ENCODE measurements at regions not wholly inside any gene's neighbourhood (a gene's known extent, or its start where the extent isn't known, plus 50 kb on each side); places are given as distances from the start of the nearest gene placed in this dataset.
A peak's percentile ranks its signal among the peaks of the same experiment; 100 is the strongest.

DNA sequence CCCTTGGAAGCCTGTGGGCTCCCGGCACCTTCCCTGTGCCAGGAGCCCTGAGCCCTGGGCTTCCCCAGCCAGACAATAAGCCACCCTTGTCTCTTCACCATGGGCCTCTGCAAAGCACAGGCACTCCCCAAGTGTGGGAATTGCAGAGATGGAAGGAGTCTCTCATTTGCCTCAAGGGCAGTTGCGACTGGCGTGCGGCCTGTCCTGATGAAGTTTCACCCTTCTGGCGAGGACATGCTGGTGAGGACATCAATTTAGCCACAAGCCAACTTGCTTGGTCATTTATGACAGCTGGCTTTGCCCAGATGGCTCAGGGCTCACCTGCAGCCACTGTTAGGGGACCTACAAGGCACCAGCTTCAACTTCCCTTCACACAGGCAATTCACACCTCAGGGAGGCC, 180.2 kb downstream of the ANAPC1 start:
- H3K4me3 Mint-ChIP-seq, result no peak overlapping the region
- no peaks in the 10 kb centered on the region for H3K27me3 ChIP-seq
- no peak for DNase-seq (ENCODE audit: low spot score)
- TF ChIP-seq, protein P1, sequence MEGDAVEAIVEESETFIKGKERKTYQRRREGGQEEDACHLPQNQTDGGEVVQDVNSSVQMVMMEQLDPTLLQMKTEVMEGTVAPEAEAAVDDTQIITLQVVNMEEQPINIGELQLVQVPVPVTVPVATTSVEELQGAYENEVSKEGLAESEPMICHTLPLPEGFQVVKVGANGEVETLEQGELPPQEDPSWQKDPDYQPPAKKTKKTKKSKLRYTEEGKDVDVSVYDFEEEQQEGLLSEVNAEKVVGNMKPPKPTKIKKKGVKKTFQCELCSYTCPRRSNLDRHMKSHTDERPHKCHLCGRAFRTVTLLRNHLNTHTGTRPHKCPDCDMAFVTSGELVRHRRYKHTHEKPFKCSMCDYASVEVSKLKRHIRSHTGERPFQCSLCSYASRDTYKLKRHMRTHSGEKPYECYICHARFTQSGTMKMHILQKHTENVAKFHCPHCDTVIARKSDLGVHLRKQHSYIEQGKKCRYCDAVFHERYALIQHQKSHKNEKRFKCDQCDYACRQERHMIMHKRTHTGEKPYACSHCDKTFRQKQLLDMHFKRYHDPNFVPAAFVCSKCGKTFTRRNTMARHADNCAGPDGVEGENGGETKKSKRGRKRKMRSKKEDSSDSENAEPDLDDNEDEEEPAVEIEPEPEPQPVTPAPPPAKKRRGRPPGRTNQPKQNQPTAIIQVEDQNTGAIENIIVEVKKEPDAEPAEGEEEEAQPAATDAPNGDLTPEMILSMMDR (IDR thresholded peaks at IDR 0.05), result no peak
- TF ChIP-seq EZH2phosphoT487 (IDR thresholded peaks at IDR 0.05), result no peak
- peak overlapping the region; percentile 37 for H3K27ac Mint-ChIP-seq
- H3K27ac ChIP-seq, result peak overlapping the region; percentile 95
- peaks cover 9% of the 10 kb centered on the region for H3K27me3 Mint-ChIP-seq (ENCODE audit: insufficient read depth, low read depth)
- peak overlapping the region; percentile 24 for H3K4me2 ChIP-seq
- no peak overlapping the region for H3K9ac ChIP-seq
- H3K79me2 ChIP-seq (ENCODE audit: low read depth), result no peaks in the 10 kb centered on the region
- H3K4me3 ChIP-seq, result no peak overlapping the region
- no peak overlapping the region for H2AFZ ChIP-seq (replicated peaks)
- H3F3A ChIP-seq (ENCODE audit: low read depth), result peaks cover 40% of the 10 kb centered on the region
- H3K4me1 ChIP-seq, result peaks cover 57% of the 10 kb centered on the region
- no peaks in the 10 kb centered on the region for H3K9me3 ChIP-seq (ENCODE audit: low read depth)
- no peaks in the 10 kb centered on the region for H3K36me3 Mint-ChIP-seq
- H3K9me3 Mint-ChIP-seq, result peaks cover 2% of the 10 kb centered on the region
- H3K36me3 ChIP-seq, result no peaks in the 10 kb centered on the region
- H3K4me1 Mint-ChIP-seq, result peaks cover 59% of the 10 kb centered on the region
- no peaks in the 10 kb centered on the region for H4K20me1 ChIP-seq (ENCODE audit: low read depth)

DNA sequence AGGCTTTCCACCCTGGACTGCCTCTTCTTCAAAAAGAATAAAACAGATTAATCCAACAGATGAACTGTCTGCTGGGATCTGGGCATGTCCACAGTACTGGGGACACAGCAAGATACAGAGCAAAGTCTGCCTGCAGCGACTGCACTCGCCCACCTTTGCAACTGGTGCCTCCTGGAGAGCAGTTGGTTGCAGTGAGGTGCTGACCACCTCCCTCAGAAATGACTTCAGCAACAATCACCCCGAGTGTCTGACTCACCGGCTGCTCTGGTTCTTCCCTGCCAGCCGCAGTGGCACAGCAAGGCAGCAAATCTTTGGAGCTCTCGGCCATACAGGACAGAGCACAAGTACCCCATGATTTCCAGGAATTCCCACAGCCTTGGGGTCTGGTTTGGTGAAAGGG, 179.7 kb downstream of the ANAPC1 start:
- no peak for TF ChIP-seq EZH2 (IDR thresholded peaks at IDR 0.05)
- no peaks in the 10 kb centered on the region for H3K9me3 ChIP-seq (ENCODE audit: low read depth)
- Mint-ChIP-seq H3K27ac (peak overlapping the region; percentile 69), H3K36me3 (no peaks in the 10 kb centered on the region), H3K9me3 (no peaks in the 10 kb centered on the region), H3K4me3 (no peak overlapping the region), H3K4me1 (peaks cover 54% of the 10 kb centered on the region), H3K27me3 (ENCODE audit: insufficient read depth, low read depth) (peaks cover 9% of the 10 kb centered on the region)
- H2AFZ ChIP-seq (replicated peaks), result no peak overlapping the region
- no peaks in the 10 kb centered on the region for H3K27me3 ChIP-seq
- peaks cover 40% of the 10 kb centered on the region for H3F3A ChIP-seq (ENCODE audit: low read depth)
- peak overlapping the region; percentile 24 for H3K4me2 ChIP-seq
- no peak for DNase-seq (ENCODE audit: low spot score)
- H3K4me3 ChIP-seq, result no peak overlapping the region
- H3K79me2 ChIP-seq (ENCODE audit: low read depth), result no peaks in the 10 kb centered on the region
- no peak overlapping the region for H3K9ac ChIP-seq
- H3K36me3 ChIP-seq, result no peaks in the 10 kb centered on the region
- H4K20me1 ChIP-seq (ENCODE audit: low read depth), result no peaks in the 10 kb centered on the region
- H3K4me1 ChIP-seq, result peaks cover 58% of the 10 kb centered on the region
- peak overlapping the region; percentile 95 for H3K27ac ChIP-seq

DNA sequence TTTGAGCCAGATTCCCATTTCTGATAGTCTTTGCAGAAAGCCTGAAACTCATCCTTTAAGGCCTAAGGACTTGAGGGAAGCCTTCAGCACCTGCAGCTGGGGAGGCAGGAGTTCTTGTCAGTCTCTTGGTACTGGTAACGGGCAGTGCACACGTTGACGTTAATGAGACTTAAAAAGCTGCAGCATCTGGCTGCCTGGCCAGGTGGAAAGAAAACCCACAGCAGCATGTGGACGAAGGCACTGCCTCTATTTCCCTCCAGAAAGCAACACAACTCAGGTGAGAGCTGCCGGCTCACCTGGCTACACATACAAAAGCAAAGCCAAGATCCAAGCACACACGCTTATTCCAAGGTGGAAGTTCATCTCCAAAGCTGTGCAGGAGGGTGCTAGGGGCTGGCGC, 178.8 kb downstream of the ANAPC1 start:
- Histone ChIP-seq H2AFZ (replicated peaks) (no peak overlapping the region), H3F3A (ENCODE audit: low read depth) (peaks cover 40% of the 10 kb centered on the region), H4K20me1 (ENCODE audit: low read depth) (no peaks in the 10 kb centered on the region), H3K4me3 (no peak overlapping the region), H3K27me3 (no peaks in the 10 kb centered on the region), H3K36me3 (no peaks in the 10 kb centered on the region), H3K9me3 (ENCODE audit: low read depth) (no peaks in the 10 kb centered on the region), H3K4me1 (peaks cover 63% of the 10 kb centered on the region), H3K9ac (no peak overlapping the region), H3K79me2 (ENCODE audit: low read depth) (no peaks in the 10 kb centered on the region), H3K4me2 (peak overlapping the region; percentile 7), H3K27ac (peak overlapping the region; percentile 95)
- no peaks in the 10 kb centered on the region for H3K9me3 Mint-ChIP-seq
- H3K36me3 Mint-ChIP-seq, result no peaks in the 10 kb centered on the region
- H3K27me3 Mint-ChIP-seq (ENCODE audit: insufficient read depth, low read depth), result peaks cover 8% of the 10 kb centered on the region
- peaks cover 54% of the 10 kb centered on the region for H3K4me1 Mint-ChIP-seq
- peak overlapping the region; percentile 90 for H3K27ac Mint-ChIP-seq
- TF ChIP-seq EZH2phosphoT487 (IDR thresholded peaks at IDR 0.05) (no peak), EZH2 (IDR thresholded peaks at IDR 0.05) (no peak)
- TF ChIP-seq, protein P1 (IDR thresholded peaks at IDR 0.05), result no peak
- no peak overlapping the region for H3K4me3 Mint-ChIP-seq
- DNase-seq (ENCODE audit: low spot score), result peak; percentile 50

DNA sequence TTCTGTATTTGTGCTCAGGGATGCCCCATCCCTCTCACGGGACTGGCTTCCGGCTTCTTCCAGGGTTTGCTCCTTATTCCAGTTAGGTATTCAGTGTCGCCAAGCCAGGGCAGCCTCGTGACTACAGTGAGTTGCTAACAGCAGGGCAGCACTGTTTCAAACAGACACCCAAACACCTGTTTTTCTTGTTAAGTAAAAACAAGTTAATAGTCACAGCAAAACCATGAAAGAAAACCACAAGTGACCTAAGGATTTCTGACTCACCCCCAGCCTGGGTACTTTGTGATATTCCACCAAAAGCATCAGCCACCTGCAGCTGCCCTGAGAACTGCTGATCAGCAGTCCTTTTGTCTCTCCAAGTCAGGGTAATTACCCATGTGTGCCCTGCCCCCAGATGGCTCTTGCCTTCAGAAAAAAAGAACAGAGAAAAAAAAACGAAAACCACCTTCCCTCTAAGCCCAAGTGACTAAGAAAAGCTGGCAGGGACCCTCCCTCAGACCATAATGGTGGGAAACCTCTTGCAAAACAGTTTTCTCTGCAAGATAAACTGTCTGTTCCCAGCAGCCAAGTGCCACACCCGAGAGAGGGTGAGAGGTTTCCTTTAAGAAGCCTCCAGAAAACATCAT, 178.2 kb downstream of the ANAPC1 start:
- no peaks in the 10 kb centered on the region for H3K9me3 Mint-ChIP-seq
- H3K36me3 Mint-ChIP-seq, result no peaks in the 10 kb centered on the region
- H3K27me3 ChIP-seq, result no peaks in the 10 kb centered on the region
- H3K9me3 ChIP-seq (ENCODE audit: low read depth), result no peaks in the 10 kb centered on the region
- peak overlapping the region; percentile 21 for H3K4me3 Mint-ChIP-seq
- peak overlapping the region; percentile 7 for H3K4me2 ChIP-seq
- TF ChIP-seq EZH2 (IDR thresholded peaks at IDR 0.05), result no peak
- no peak for TF ChIP-seq EZH2phosphoT487 (IDR thresholded peaks at IDR 0.05)
- TF ChIP-seq, protein P1 (IDR thresholded peaks at IDR 0.05), result no peak
- H3F3A ChIP-seq (ENCODE audit: low read depth), result peaks cover 40% of the 10 kb centered on the region
- H3K27ac Mint-ChIP-seq, result peak overlapping the region; percentile 97
- H3K4me3 ChIP-seq, result no peak overlapping the region
- H2AFZ ChIP-seq (replicated peaks), result no peak overlapping the region
- no peaks in the 10 kb centered on the region for H3K79me2 ChIP-seq (ENCODE audit: low read depth)
- H3K4me1 Mint-ChIP-seq, result peaks cover 54% of the 10 kb centered on the region
- peaks cover 8% of the 10 kb centered on the region for H3K27me3 Mint-ChIP-seq (ENCODE audit: insufficient read depth, low read depth)
- peak; percentile 90 for DNase-seq (ENCODE audit: low spot score)
- H3K4me1 ChIP-seq, result peaks cover 68% of the 10 kb centered on the region
- no peaks in the 10 kb centered on the region for H3K36me3 ChIP-seq
- H3K27ac ChIP-seq, result peak overlapping the region; percentile 97
- H4K20me1 ChIP-seq (ENCODE audit: low read depth), result no peaks in the 10 kb centered on the region
- no peak overlapping the region for H3K9ac ChIP-seq

All from neural progenitor cell (in vitro differentiated cells).